GM23338 (cell line): ENCODE measurements at regions not wholly inside any gene's neighbourhood (a gene's known extent, or its start where the extent isn't known, plus 50 kb on each side); places are given as distances from the start of the nearest gene placed in this dataset.

Source experiments
- ATAC-seq: fragments of 200-7000 bp; cut with Tn5 transposase; 3 replicates; pipeline ENCODE4 v1.9.1; 2020
- DNase-seq: peaks from one replicate; pipeline ENCODE4 v3.0.0-alpha.2; 2015; ENCODE audit warnings: low spot score
- H2AFZ ChIP-seq: fragments of 200-600 bp; sonication (generic); 2 replicates; pipeline ENCODE4 v1.8.0; 2016; ENCODE audit warnings: antibody characterized with exemption, mild to moderate bottlenecking, moderate library complexity
- H3F3A ChIP-seq: fragments of 200-600 bp; sonication (generic); replicated peaks from 2 replicates; pipeline ENCODE4 v1.8.0; 2017; ENCODE audit warnings: antibody characterized with exemption, mixed run types, low read depth
- H3K27ac ChIP-seq: fragments of 200-600 bp; sonication (generic); 2 replicates; pipeline ENCODE4 v1.6.1; 2016; ENCODE audit warnings: low read depth
- H3K27me3 ChIP-seq: fragments of 200-600 bp; sonication (generic); 2 replicates; pipeline ENCODE4 v1.8.0; 2016; ENCODE audit warnings: mild to moderate bottlenecking, mixed run types, moderate library complexity; ENCODE audit not compliant: insufficient read depth
- H3K36me3 ChIP-seq: fragments of 200-600 bp; sonication (generic); 2 replicates; pipeline ENCODE4 v1.8.0; 2016; ENCODE audit warnings: mild to moderate bottlenecking; ENCODE audit not compliant: insufficient read depth
- H3K4me1 ChIP-seq: fragments of 200-600 bp; sonication (generic); 2 replicates; pipeline ENCODE4 v1.8.0; 2016; ENCODE audit warnings: mild to moderate bottlenecking, moderate library complexity; ENCODE audit not compliant: insufficient read depth
- H3K4me2 ChIP-seq: fragments of 200-600 bp; sonication (generic); 2 replicates; pipeline ENCODE4 v1.7.1; 2017; ENCODE audit warnings: mixed run types
- H3K4me3 ChIP-seq: fragments of 200-600 bp; sonication (generic); 2 replicates; pipeline ENCODE4 v1.6.1; 2016; ENCODE audit warnings: mixed run types
- H3K79me2 ChIP-seq: fragments of 200-600 bp; sonication (generic); replicated peaks from 2 replicates; pipeline ENCODE4 v1.8.0; 2017; ENCODE audit warnings: mild to moderate bottlenecking; ENCODE audit not compliant: insufficient read depth
- H3K9me2 ChIP-seq: fragments of 200-600 bp; sonication (generic); 2 replicates; pipeline ENCODE4 v1.8.0; 2017; ENCODE audit not compliant: insufficient read depth
- H4K20me1 ChIP-seq: fragments of 200-600 bp; sonication (generic); replicated peaks from 2 replicates; pipeline ENCODE4 v1.8.0; 2017; ENCODE audit warnings: mild to moderate bottlenecking; ENCODE audit not compliant: insufficient read depth
- H3K27ac Mint-ChIP-seq: 2 replicates; pipeline ENCODE4 v1.8.0; 2020; ENCODE audit warnings: inconsistent platforms, mild to moderate bottlenecking, moderate library complexity, mixed read lengths
- H3K27me3 Mint-ChIP-seq: 3 replicates; pipeline ENCODE4 v1.8.0; 2022; ENCODE audit warnings: low read depth, mild to moderate bottlenecking, moderate library complexity, mixed read lengths, inconsistent platforms; ENCODE audit not compliant: insufficient read depth, poor library complexity
- H3K36me3 Mint-ChIP-seq: 3 replicates; pipeline ENCODE4 v1.8.0; 2021; ENCODE audit warnings: low read depth, mild to moderate bottlenecking, inconsistent platforms, moderate library complexity, mixed read lengths
- H3K4me1 Mint-ChIP-seq: 3 replicates; pipeline ENCODE4 v1.8.0; 2020; ENCODE audit warnings: mild to moderate bottlenecking, inconsistent platforms, mixed read lengths
- H3K4me3 Mint-ChIP-seq: 3 replicates; pipeline ENCODE4 v1.8.0; 2021; ENCODE audit warnings: moderate library complexity, mild to moderate bottlenecking, inconsistent platforms, mixed read lengths
- H3K9me3 Mint-ChIP-seq: 3 replicates; pipeline ENCODE4 v1.8.0; 2020; ENCODE audit warnings: moderate library complexity, mild to moderate bottlenecking, inconsistent platforms, mixed read lengths
- NANOG ChIP-seq: IDR thresholded peaks from 2 replicates; pipeline ENCODE4 v1.6.1; 2016; ENCODE audit warnings: antibody characterized with exemption, borderline replicate concordance
- REST ChIP-seq: IDR thresholded peaks from one replicate; pipeline ENCODE4 v1.6.1; 2018; ENCODE audit warnings: antibody characterized with exemption; ENCODE audit not compliant: unreplicated experiment
- ZNF462 ChIP-seq: fragments of 250-450 bp; sonication (Bioruptor Pico); IDR thresholded peaks from 2 replicates; pipeline ENCODE4 v1.5.0; 2020; ENCODE audit warnings: mild to moderate bottlenecking, moderate library complexity

DNA sequence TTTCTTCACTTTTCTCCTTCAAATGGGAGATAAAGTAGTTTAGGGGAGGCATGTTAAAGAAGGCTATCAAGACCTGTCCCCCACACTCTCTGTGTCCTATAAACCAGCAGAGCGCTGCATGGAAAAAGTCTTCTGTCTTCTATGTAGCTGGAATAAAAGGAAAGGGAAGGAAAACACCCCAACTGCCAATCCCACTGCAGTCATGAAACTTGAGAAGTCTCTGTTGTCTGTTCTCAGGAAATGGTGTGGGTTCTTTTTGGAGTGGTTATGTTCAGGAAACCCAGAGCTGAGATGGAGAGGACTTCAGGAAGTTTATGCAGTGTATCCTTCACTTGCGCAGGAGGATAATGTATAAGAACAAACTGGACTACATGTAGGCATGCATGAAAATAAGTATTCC, 274.3 kb downstream of the GAS1 start:
- H3K4me3 ChIP-seq: no peak overlapping the region
- H3K27ac Mint-ChIP-seq: no peak overlapping the region
- no peak for ATAC-seq

More for the DNA sequence above, 274.3 kb downstream of the GAS1 start:
- H3F3A ChIP-seq: no peaks in the 10 kb centered on the region
- no peak for TF ChIP-seq REST
- TF ChIP-seq ZNF462 (CRISPR knock-in tag): no peak
- TF ChIP-seq NANOG: no peak
- H3K27me3 ChIP-seq: no peaks in the 10 kb centered on the region
- H2AFZ ChIP-seq: no peak overlapping the region
- no peak overlapping the region for H3K27ac ChIP-seq
- peaks cover 4% of the 10 kb centered on the region; the same call in 1 of the 2 replicates for H3K9me2 ChIP-seq
- H3K4me1 ChIP-seq: no peaks in the 10 kb centered on the region
- H3K4me1 Mint-ChIP-seq: no peaks in the 10 kb centered on the region
- peaks cover 3% of the 10 kb centered on the region for H3K27me3 Mint-ChIP-seq
- H3K36me3 ChIP-seq: no peaks in the 10 kb centered on the region
- H3K4me2 ChIP-seq: no peak overlapping the region
- DNase-seq: no peak
- H3K4me3 Mint-ChIP-seq: no peak overlapping the region
- H3K36me3 Mint-ChIP-seq: no peaks in the 10 kb centered on the region
- H4K20me1 ChIP-seq: no peaks in the 10 kb centered on the region
- H3K79me2 ChIP-seq: no peaks in the 10 kb centered on the region
- H3K9me3 Mint-ChIP-seq: 0 out of 3 replicates have a peak, but pooled peaks cover 4% of the 10 kb centered on the region
